IMR-90 (cell line): ENCODE measurements at regions not wholly inside any gene's neighbourhood (a gene's known extent, or its start where the extent isn't known, plus 50 kb on each side); places are given as distances from the start of the nearest gene placed in this dataset.

Experiments
- ATAC-seq: fragments of 200-7000 bp; cut with Tn5 transposase; 2 replicates; pipeline ENCODE4 v1.9.1; 2020; ENCODE audit warnings: low read depth, mild to moderate bottlenecking, moderate library complexity
- BruUV-seq: library from RNA; stranded (reverse); fragments of 400-500 nt; replicated peaks from 2 replicates; lab custom pipeline; 2021; lab: Mats Ljungman, UMichigan
- CTCF ChIA-PET: fragments of 300-600 bp; formaldehyde crosslinking; extraction: SDS; loops from one replicate; lab custom pipeline; 2021; ENCODE audit warnings: antibody characterized with exemption; lab: Yijun Ruan, JAX
- POLR2A ChIA-PET: fragments of 300-600 bp; sonication (Branson Sonifier 250); formaldehyde crosslinking; loops from one replicate; lab custom pipeline; 2022; ENCODE audit warnings: antibody characterized with exemption; ENCODE audit not compliant: unreplicated experiment; lab: Charles Lee
- DNase-seq: peaks from one replicate; pipeline ENCODE4 v3.0.0; 2013
- H2AFZ ChIP-seq: replicated peaks from 2 replicates; pipeline ENCODE3; 2013; ENCODE audit warnings: low read length, mild to moderate bottlenecking; ENCODE audit not compliant: poor library complexity
- H2AK5ac ChIP-seq: 2 replicates; pipeline ENCODE4 v1.6.1; 2013; ENCODE audit warnings: low read depth, low read length, inconsistent platforms
- H2AK9ac ChIP-seq: replicated peaks from 2 replicates; pipeline ENCODE3; 2013; ENCODE audit warnings: mild to moderate bottlenecking, low read depth, low read length, moderate library complexity; ENCODE audit not compliant: poor library complexity
- H2BK120ac ChIP-seq: 2 replicates; pipeline ENCODE4 v1.6.1; 2013; ENCODE audit warnings: low read depth, low read length, inconsistent platforms
- H2BK15ac ChIP-seq: 3 replicates; pipeline ENCODE4 v1.6.1; 2013; ENCODE audit warnings: low read depth, low read length, inconsistent platforms
- H2BK20ac ChIP-seq: 2 replicates; pipeline ENCODE4 v1.6.1; 2013; ENCODE audit warnings: low read depth, mild to moderate bottlenecking, inconsistent platforms, low read length, moderate library complexity
- H2BK5ac ChIP-seq: 2 replicates; pipeline ENCODE4 v1.6.1; 2013; ENCODE audit warnings: mild to moderate bottlenecking, low read depth, low read length, inconsistent platforms; ENCODE audit not compliant: poor library complexity, severe bottlenecking
- H3K14ac ChIP-seq: replicated peaks from 2 replicates; pipeline ENCODE4 v1.6.1; 2013; ENCODE audit warnings: low read depth, low read length, inconsistent platforms
- H3K18ac ChIP-seq: 2 replicates; pipeline ENCODE4 v1.6.1; 2013; ENCODE audit warnings: low read depth, low read length, control low read depth
- H3K23ac ChIP-seq: 2 replicates; pipeline ENCODE4 v1.6.1; 2013; ENCODE audit warnings: low read depth, low read length, inconsistent platforms
- H3K27ac ChIP-seq: 2 replicates; pipeline ENCODE4 v1.5.1; 2013; ENCODE audit warnings: mild to moderate bottlenecking, control low read depth, low read length; ENCODE audit not compliant: insufficient read depth
- H3K27me3 ChIP-seq: 2 replicates; pipeline ENCODE4 v1.6.1; 2013; ENCODE audit warnings: low read length; ENCODE audit not compliant: control insufficient read depth, insufficient read depth
- H3K36me3 ChIP-seq: 2 replicates; pipeline ENCODE4 v1.6.1; 2013; ENCODE audit warnings: low read length, mixed read lengths; ENCODE audit not compliant: control insufficient read depth, insufficient read depth
- H3K4ac ChIP-seq: 2 replicates; pipeline ENCODE4 v1.6.1; 2013; ENCODE audit warnings: low read depth, low read length, inconsistent platforms
- H3K4me1 ChIP-seq: 2 replicates; pipeline ENCODE4 v1.6.1; 2013; ENCODE audit warnings: low read length, mixed read lengths; ENCODE audit not compliant: control insufficient read depth, insufficient read depth
- H3K4me2 ChIP-seq: 2 replicates; pipeline ENCODE4 v1.6.1; 2013; ENCODE audit warnings: low read depth, mild to moderate bottlenecking, control low read depth, low read length, moderate library complexity
- H3K4me3 ChIP-seq: 2 replicates; pipeline ENCODE4 v1.5.1; 2013; ENCODE audit warnings: low read depth, mild to moderate bottlenecking, control low read depth, low read length, moderate library complexity; ENCODE audit not compliant: insufficient read depth
- H3K56ac ChIP-seq: 2 replicates; pipeline ENCODE4 v1.6.1; 2013; ENCODE audit warnings: low read length, inconsistent platforms; ENCODE audit not compliant: insufficient read depth; ENCODE audit errors: extremely low read depth
- H3K79me1 ChIP-seq, 2 experiments: 2 replicates each; pipeline ENCODE4 v1.6.1; 2013; ENCODE audit warnings: low read length in 2 of 2, inconsistent platforms in 1 of 2, low read depth in 1 of 2
- H3K9ac ChIP-seq: 2 replicates; pipeline ENCODE4 v1.6.1; 2013; ENCODE audit warnings: low read depth, low read length, control low read depth
- H3K9me1 ChIP-seq: 2 replicates; pipeline ENCODE4 v1.6.1; 2013; ENCODE audit warnings: low read length, inconsistent platforms; ENCODE audit not compliant: insufficient read depth
- H3K9me3 ChIP-seq: 2 replicates; pipeline ENCODE4 v1.6.1; 2013; ENCODE audit warnings: low read length; ENCODE audit not compliant: control insufficient read depth, insufficient read depth
- H4K20me1 ChIP-seq: 2 replicates; pipeline ENCODE4 v1.6.1; 2013; ENCODE audit warnings: low read length, inconsistent platforms; ENCODE audit not compliant: insufficient read depth
- H4K5ac ChIP-seq: 2 replicates; pipeline ENCODE4 v1.6.1; 2013; ENCODE audit warnings: mild to moderate bottlenecking, low read depth, low read length, control low read depth
- H4K8ac ChIP-seq, 2 experiments: 2 replicates each; pipeline ENCODE4 v1.6.1; 2013; ENCODE audit warnings: low read depth in 2 of 2, low read length in 2 of 2, control low read depth in 1 of 2, inconsistent platforms in 1 of 2
- H4K91ac ChIP-seq: 2 replicates; pipeline ENCODE4 v1.6.1; 2013; ENCODE audit warnings: low read depth, low read length, inconsistent platforms; ENCODE audit not compliant: insufficient read depth
- MAFK ChIP-seq: IDR thresholded peaks from 2 replicates; pipeline ENCODE4 v1.6.1; 2012; ENCODE audit warnings: low read depth, low read length, improper control_type of control experiment
- MAZ ChIP-seq: IDR thresholded peaks from 2 replicates; pipeline ENCODE4 v1.6.1; 2012; ENCODE audit warnings: low read depth, mild to moderate bottlenecking, low read length, improper control_type of control experiment, moderate library complexity, borderline replicate concordance
- MXI1 ChIP-seq: IDR thresholded peaks from 2 replicates; pipeline ENCODE4 v1.6.1; 2012; ENCODE audit warnings: low read depth, mild to moderate bottlenecking, low read length, moderate library complexity, borderline replicate concordance
- NFE2L2 ChIP-seq: fragments of 150-350 bp; IDR thresholded peaks from 2 replicates; pipeline ENCODE4 v1.6.1; 2016; ENCODE audit warnings: low read depth, mild to moderate bottlenecking, low read length
- POLR2A ChIP-seq: IDR thresholded peaks from 2 replicates; pipeline ENCODE4 v1.6.1; 2012; ENCODE audit warnings: mild to moderate bottlenecking, low read depth, low read length
- RFX5 ChIP-seq: IDR thresholded peaks from 2 replicates; pipeline ENCODE4 v1.8.0; 2012; ENCODE audit warnings: low read depth, mild to moderate bottlenecking, low read length, moderate library complexity
- WGBS, 2 experiments: methylation state at CpG; one replicate each; pipeline versions ENCODE4 v1.1.5 to v1.1.7; 2013; ENCODE audit warnings: missing lambda C conversion rate in 2 of 2; ENCODE audit not compliant: insufficient read length in 1 of 2; ENCODE audit errors: extremely low coverage in 2 of 2; 5-methylcytosine and 5-hydroxymethylcytosine counted together
- dilution Hi-C: fragments of 300-500 bp; cut with HindIII; formaldehyde crosslinking; loops from one replicate; pipeline ENCODE4 v1.14.3; 2018; ENCODE audit warnings: low sequenced_read_pairs; ENCODE audit not compliant: unreplicated experiment
- in situ Hi-C: fragments of 300-500 bp; cut with MboI; formaldehyde crosslinking; loops from 3 replicates; pipeline ENCODE4 v1.14.3; 2019; ENCODE audit warnings: low sequenced_read_pairs, inconsistent platforms, mixed read lengths
- intact Hi-C: fragments of 100-400 bp; cut with micrococcal nuclease; formaldehyde crosslinking; loops from 2 replicates; pipeline ENCODE4 v1.10.0; 2022
- TF ChIP-seq, protein P1 (sequence below): fragments of 150-350 bp; IDR thresholded peaks from 2 replicates; pipeline ENCODE4 v1.6.1; 2016; ENCODE audit warnings: low read depth, mild to moderate bottlenecking, low read length, moderate library complexity, borderline replicate concordance
- TF ChIP-seq, protein P2 (sequence below): conservative IDR thresholded peaks from 2 replicates; pipeline ENCODE4 v1.5.1; 2012; ENCODE audit warnings: mild to moderate bottlenecking, low read depth, low read length, improper control_type of control experiment
- TF ChIP-seq, protein P3 (sequence below): fragments of 150-350 bp; IDR thresholded peaks from 2 replicates; pipeline ENCODE4 v1.6.1; 2017; ENCODE audit warnings: mild to moderate bottlenecking, antibody characterized with exemption, low read length, low read depth

DNA sequence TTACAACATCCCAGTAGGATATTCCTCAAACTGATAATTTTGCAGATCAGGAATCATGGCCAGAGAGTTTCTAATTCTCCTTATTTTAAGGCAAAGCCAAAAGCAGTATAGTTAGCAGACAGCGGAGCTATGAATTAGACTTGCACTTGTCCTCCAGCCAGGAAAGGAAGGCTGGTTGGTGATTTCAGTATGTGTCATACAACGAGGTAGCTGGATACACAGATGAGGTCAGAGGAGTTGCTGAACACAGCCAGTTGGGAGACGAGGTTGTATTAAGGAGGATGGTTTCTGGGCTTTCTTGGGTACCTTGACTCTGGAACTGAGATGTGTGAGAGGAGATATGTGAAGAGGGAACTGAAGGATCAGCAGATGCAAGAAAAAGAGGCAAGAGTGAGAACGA, 185.2 kb downstream of the SOX11 start:
- DNase-seq (peak; percentile 84), ATAC-seq (peak; percentile 64; the same call in 1 of the 2 replicates)
- no peak overlapping the region for H3K4me2 ChIP-seq
- CTCF ChIA-PET, result no interaction called here
- 0% methylated on average over 2 of the region's 4 CpGs; no CpG with 5 or more reads in 1 of the 2 experiments for WGBS, 2 experiments
- no TSS peak for BruUV-seq
- H2BK120ac ChIP-seq, result no peak overlapping the region
- no peaks in the 10 kb centered on the region for H3K36me3 ChIP-seq
- no peak overlapping the region for H3K14ac ChIP-seq
- no peak overlapping the region for H4K8ac ChIP-seq
- no peaks in the 10 kb centered on the region for H3K9me1 ChIP-seq
- H2BK15ac ChIP-seq, result no peak overlapping the region
- no peak overlapping the region for H3K18ac ChIP-seq
- H2AK9ac ChIP-seq, result no peak overlapping the region
- no peak overlapping the region for H3K4me3 ChIP-seq
- peaks cover 4% of the 10 kb centered on the region; the same call in 1 of the 2 replicates for H3K9me3 ChIP-seq
- H2BK20ac ChIP-seq, result no peak overlapping the region
- H3K56ac ChIP-seq, result no peak overlapping the region
- intact Hi-C loops, result no loop called here
- no peak overlapping the region for H4K5ac ChIP-seq
- in situ Hi-C loops, result no loop called here
- no peaks in the 10 kb centered on the region for H3K4me1 ChIP-seq
- H2BK5ac ChIP-seq, result no peak overlapping the region
- no peak overlapping the region for H3K4ac ChIP-seq
- H3K79me1 ChIP-seq, result no peaks in the 10 kb centered on the region
- H4K20me1 ChIP-seq, result no peaks in the 10 kb centered on the region
- dilution Hi-C loops, result no loop called here
- no peak overlapping the region for H2AK5ac ChIP-seq
- no peak overlapping the region for H3K9ac ChIP-seq
- H4K91ac ChIP-seq, result no peak overlapping the region
- H3K27me3 ChIP-seq, result no peaks in the 10 kb centered on the region
- H3K27ac ChIP-seq, result no peak overlapping the region
- POLR2A ChIA-PET, result no interaction called here
- H3K23ac ChIP-seq, result no peak overlapping the region
- H2AFZ ChIP-seq, result no peak overlapping the region
- TF ChIP-seq MXI1, result no peak
- TF ChIP-seq, protein P1, sequence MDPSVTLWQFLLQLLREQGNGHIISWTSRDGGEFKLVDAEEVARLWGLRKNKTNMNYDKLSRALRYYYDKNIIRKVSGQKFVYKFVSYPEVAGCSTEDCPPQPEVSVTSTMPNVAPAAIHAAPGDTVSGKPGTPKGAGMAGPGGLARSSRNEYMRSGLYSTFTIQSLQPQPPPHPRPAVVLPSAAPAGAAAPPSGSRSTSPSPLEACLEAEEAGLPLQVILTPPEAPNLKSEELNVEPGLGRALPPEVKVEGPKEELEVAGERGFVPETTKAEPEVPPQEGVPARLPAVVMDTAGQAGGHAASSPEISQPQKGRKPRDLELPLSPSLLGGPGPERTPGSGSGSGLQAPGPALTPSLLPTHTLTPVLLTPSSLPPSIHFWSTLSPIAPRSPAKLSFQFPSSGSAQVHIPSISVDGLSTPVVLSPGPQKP, result no peak
- TF ChIP-seq RFX5, result no peak
- TF ChIP-seq POLR2A, result no peak
- no peak for TF ChIP-seq MAZ
- TF ChIP-seq, protein P2, sequence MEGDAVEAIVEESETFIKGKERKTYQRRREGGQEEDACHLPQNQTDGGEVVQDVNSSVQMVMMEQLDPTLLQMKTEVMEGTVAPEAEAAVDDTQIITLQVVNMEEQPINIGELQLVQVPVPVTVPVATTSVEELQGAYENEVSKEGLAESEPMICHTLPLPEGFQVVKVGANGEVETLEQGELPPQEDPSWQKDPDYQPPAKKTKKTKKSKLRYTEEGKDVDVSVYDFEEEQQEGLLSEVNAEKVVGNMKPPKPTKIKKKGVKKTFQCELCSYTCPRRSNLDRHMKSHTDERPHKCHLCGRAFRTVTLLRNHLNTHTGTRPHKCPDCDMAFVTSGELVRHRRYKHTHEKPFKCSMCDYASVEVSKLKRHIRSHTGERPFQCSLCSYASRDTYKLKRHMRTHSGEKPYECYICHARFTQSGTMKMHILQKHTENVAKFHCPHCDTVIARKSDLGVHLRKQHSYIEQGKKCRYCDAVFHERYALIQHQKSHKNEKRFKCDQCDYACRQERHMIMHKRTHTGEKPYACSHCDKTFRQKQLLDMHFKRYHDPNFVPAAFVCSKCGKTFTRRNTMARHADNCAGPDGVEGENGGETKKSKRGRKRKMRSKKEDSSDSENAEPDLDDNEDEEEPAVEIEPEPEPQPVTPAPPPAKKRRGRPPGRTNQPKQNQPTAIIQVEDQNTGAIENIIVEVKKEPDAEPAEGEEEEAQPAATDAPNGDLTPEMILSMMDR, result no peak
- TF ChIP-seq, protein P3, sequence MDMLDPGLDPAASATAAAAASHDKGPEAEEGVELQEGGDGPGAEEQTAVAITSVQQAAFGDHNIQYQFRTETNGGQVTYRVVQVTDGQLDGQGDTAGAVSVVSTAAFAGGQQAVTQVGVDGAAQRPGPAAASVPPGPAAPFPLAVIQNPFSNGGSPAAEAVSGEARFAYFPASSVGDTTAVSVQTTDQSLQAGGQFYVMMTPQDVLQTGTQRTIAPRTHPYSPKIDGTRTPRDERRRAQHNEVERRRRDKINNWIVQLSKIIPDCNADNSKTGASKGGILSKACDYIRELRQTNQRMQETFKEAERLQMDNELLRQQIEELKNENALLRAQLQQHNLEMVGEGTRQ, result no peak
- no peak for TF ChIP-seq MAFK
- TF ChIP-seq NFE2L2, result no peak
